GM10248 (cell line): ENCODE measurements at regions not wholly inside any gene's neighbourhood (a gene's known extent, or its start where the extent isn't known, plus 50 kb on each side); places are given as distances from the start of the nearest gene placed in this dataset.

Experiments
- CTCF ChIA-PET: fragments of 300-600 bp; sonication (Branson Sonifier 250); formaldehyde crosslinking; extraction: SDS; loops from one replicate; lab custom pipeline; 2021; ENCODE audit warnings: antibody characterized with exemption; lab: Yijun Ruan, JAX
- POLR2A ChIA-PET: fragments of 350-650 bp; sonication (Branson Sonifier 250); formaldehyde crosslinking; extraction: SDS; loops from one replicate; lab custom pipeline; 2020; ENCODE audit warnings: antibody characterized with exemption; lab: Yijun Ruan, JAX
- DNase-seq: peaks from one replicate; pipeline ENCODE4 v3.0.0; 2012; ENCODE audit errors: extremely low spot score
- TF ChIP-seq, protein P1 (sequence below): IDR thresholded peaks from 2 replicates; pipeline ENCODE4 v1.5.1; 2012; ENCODE audit warnings: mild to moderate bottlenecking, low read depth; ENCODE audit errors: extremely low read depth, missing control alignments, control extremely low read depth

DNA sequence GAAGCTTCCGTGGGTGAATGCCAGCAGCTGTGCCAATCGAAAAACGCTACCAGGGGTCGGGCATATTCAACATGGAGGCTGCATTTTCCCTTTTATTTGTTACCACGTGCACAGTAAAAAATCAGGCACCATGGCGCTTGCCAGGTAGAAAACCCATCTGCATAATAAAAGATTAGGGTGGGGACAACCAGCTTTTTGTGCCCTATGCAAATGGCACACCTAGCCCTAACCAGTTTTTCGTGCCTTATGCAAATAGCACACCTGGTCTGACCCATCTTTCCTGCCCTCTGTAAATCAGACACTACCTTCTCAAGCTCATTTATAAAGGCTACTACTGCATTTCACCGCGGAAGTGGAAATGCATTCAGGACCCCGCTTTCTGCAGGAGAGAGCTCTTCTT is 62.1 kb upstream of the FREM2 start:
- TF ChIP-seq, protein P1, sequence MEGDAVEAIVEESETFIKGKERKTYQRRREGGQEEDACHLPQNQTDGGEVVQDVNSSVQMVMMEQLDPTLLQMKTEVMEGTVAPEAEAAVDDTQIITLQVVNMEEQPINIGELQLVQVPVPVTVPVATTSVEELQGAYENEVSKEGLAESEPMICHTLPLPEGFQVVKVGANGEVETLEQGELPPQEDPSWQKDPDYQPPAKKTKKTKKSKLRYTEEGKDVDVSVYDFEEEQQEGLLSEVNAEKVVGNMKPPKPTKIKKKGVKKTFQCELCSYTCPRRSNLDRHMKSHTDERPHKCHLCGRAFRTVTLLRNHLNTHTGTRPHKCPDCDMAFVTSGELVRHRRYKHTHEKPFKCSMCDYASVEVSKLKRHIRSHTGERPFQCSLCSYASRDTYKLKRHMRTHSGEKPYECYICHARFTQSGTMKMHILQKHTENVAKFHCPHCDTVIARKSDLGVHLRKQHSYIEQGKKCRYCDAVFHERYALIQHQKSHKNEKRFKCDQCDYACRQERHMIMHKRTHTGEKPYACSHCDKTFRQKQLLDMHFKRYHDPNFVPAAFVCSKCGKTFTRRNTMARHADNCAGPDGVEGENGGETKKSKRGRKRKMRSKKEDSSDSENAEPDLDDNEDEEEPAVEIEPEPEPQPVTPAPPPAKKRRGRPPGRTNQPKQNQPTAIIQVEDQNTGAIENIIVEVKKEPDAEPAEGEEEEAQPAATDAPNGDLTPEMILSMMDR, result no peak
- CTCF ChIA-PET, result no interaction called here
- no peak for DNase-seq
- POLR2A ChIA-PET, result no interaction called here

DNA sequence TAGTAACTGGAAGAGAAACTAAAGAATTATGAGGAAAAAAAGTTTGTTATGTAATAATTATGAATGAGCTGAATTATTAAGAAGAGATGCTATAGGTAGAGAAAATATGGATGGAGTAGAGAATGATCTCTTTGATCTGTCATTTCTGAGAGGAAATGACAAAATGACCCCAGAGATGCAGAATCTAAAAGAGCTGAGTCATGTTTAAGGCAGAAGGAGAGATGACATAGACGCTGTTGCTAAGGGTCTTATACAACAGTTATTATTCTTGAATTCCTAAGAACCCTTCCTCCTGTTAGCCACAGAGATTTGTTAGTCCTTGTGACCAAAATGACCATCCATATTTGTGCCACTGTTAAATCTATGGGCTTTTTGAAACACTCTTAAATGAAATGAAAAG is 58.3 kb upstream of the FREM2 start:
- DNase-seq, result no peak
- POLR2A ChIA-PET, result no interaction called here
- TF ChIP-seq, protein P1, result no peak
- CTCF ChIA-PET, result interaction anchor here (1.0 to 1.2 kb wide), 2 partner anchors 9 to 32 kb away, joined by 3 read pairs; no protein-coding TSS in a partner anchor

DNA sequence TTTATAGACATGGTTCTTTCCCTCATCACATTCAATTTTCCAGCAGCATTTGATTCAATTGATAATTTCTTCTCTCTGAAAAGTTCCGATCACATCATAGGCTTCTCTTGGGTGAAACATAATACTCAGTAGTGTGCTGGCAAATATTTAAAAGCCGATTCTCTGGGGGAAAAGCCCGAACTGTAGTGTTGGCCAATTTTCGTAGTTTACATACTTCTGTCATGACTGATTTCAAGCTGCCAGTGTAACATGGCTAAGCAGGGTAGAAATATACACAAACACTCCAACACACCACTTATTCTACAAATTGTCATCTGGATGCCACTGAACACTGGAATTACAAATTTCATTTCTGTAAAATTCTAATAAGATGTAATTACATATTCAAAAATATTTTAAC is 56.1 kb upstream of the FREM2 start:
- DNase-seq, result no peak
- POLR2A ChIA-PET, result no interaction called here
- CTCF ChIA-PET, result no interaction called here
- TF ChIP-seq, protein P1, result no peak

DNA sequence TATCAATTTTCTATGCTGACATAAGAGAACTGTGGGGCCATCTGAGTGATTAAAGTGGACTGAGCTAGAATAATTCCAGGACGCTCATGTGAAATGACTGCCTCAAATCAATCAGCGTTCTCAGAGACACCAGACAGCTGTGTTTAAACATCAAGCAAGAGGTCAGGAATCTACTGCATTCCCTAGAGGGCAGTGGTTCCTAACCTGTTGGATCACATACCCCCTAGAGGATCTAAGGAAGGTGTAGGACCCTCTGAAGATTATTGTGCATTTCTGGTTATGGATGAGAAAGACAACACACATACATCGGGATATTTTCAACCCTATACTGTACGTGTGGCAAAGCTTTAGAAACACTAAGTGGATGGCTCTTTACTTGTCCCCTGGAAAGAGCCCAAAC is 51.8 kb upstream of the FREM2 start:
- ChIA-PET CTCF (interaction anchor here (1.5 kb wide), 1 partner anchor 16 kb away, joined by 4 read pairs; no protein-coding TSS in a partner anchor), POLR2A (no interaction called here)
- DNase-seq, result no peak
- TF ChIP-seq, protein P1, result no peak

DNA sequence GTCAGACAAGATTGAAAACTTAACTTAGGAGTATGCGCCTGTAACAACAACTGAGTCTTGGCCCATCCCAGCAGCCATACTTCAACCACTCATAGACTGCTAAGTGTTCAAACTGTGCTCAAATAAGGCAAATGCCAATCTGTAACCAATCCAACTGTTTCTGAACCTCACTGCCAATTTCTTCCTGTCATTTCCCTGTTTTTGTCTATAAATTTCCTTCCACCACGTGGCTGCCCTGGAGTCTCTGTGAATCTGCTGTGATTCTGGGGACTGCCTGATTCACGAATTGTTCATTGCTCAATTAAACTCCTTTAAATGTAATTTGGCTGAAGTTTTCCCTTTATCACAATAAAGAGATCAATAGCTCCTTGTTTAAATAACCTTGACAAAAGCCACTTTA is 50.8 kb upstream of the FREM2 start:
- CTCF ChIA-PET, result interaction anchor here (1.5 kb wide), 1 partner anchor 17 kb away, joined by 4 read pairs; no protein-coding TSS in a partner anchor
- no peak for DNase-seq
- POLR2A ChIA-PET, result no interaction called here
- TF ChIP-seq, protein P1, result no peak

DNA sequence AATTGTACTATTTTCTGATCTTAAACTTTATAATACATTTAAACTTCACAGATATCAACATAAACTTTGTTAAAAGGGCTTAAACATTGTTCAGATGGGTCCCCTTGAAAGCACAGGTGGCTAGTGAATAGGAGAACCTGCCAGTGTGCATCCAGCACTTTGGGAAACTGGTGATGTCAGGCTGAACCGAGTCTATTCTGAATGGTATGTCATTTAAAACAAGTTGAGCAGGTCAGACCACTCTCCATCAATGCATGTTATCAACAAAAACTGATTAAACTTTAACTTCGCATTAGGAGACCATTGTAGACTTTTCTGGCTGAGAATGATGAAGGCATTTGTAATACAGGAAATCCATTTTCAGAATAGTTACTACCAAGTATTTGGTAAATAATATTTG is 50.1 kb upstream of the FREM2 start:
- ChIA-PET CTCF (no interaction called here), POLR2A (no interaction called here)
- DNase-seq, result no peak
- TF ChIP-seq, protein P1, result no peak
